ENCODE measurements at regions not wholly inside any gene's neighbourhood (a gene's known extent, or its start where the extent isn't known, plus 50 kb on each side); places are given as distances from the start of the nearest gene placed in this dataset.

GRCh38 chr4:130646886-130647285 is 1550.9 kb downstream of the C4orf33 start:
- TF ChIP-seq EZH2 (IDR thresholded peaks at IDR 0.05; ENCODE audit: borderline replicate concordance, low read depth, low read length, poor library complexity, severe bottlenecking) = no peak
- TF ChIP-seq, protein P1, sequence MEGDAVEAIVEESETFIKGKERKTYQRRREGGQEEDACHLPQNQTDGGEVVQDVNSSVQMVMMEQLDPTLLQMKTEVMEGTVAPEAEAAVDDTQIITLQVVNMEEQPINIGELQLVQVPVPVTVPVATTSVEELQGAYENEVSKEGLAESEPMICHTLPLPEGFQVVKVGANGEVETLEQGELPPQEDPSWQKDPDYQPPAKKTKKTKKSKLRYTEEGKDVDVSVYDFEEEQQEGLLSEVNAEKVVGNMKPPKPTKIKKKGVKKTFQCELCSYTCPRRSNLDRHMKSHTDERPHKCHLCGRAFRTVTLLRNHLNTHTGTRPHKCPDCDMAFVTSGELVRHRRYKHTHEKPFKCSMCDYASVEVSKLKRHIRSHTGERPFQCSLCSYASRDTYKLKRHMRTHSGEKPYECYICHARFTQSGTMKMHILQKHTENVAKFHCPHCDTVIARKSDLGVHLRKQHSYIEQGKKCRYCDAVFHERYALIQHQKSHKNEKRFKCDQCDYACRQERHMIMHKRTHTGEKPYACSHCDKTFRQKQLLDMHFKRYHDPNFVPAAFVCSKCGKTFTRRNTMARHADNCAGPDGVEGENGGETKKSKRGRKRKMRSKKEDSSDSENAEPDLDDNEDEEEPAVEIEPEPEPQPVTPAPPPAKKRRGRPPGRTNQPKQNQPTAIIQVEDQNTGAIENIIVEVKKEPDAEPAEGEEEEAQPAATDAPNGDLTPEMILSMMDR (conservative IDR thresholded peaks at IDR 0.05; ENCODE audit: low read depth, low read length) = no peak

Measured in A673 (cell line).